Mesenchymal stem cell (in vitro differentiated cells and primary cell): ENCODE measurements at regions not wholly inside any gene's neighbourhood (a gene's known extent, or its start where the extent isn't known, plus 50 kb on each side); places are given as distances from the start of the nearest gene placed in this dataset.

Source experiments
- DNase-seq: peaks from one replicate; pipeline ENCODE4 v3.0.0-alpha.2; 2013
- H2AFZ ChIP-seq: one replicate; pipeline ENCODE4 v1.6.1; 2013; ENCODE audit warnings: low read depth, mild to moderate bottlenecking, control low read depth, inconsistent platforms, low read length, moderate library complexity
- H2AK5ac ChIP-seq: 2 replicates; pipeline ENCODE4 v1.6.1; 2013; ENCODE audit warnings: low read length, moderate library complexity, mild to moderate bottlenecking, inconsistent platforms; ENCODE audit not compliant: severe bottlenecking
- H2BK120ac ChIP-seq: one replicate; pipeline ENCODE4 v1.6.1; 2013; ENCODE audit warnings: low read depth, mild to moderate bottlenecking, inconsistent platforms, low read length, moderate library complexity
- H2BK12ac ChIP-seq, 2 experiments: one replicate each; pipeline ENCODE4 v1.6.1; 2013; ENCODE audit warnings: inconsistent platforms in 2 of 2, low read length in 2 of 2, mild to moderate bottlenecking in 2 of 2, moderate library complexity in 2 of 2, control low read depth in 1 of 2
- H2BK15ac ChIP-seq: one replicate; pipeline ENCODE4 v1.6.1; 2013; ENCODE audit warnings: mild to moderate bottlenecking, low read depth, inconsistent platforms; ENCODE audit not compliant: poor library complexity, severe bottlenecking
- H2BK5ac ChIP-seq: 2 replicates; pipeline ENCODE4 v1.6.1; 2013; ENCODE audit warnings: low read depth, mild to moderate bottlenecking, low read length, control low read depth, inconsistent platforms; ENCODE audit not compliant: poor library complexity, severe bottlenecking
- H3K14ac ChIP-seq, 2 experiments: one replicate each; pipeline ENCODE4 v1.6.1; 2013; ENCODE audit warnings: inconsistent platforms in 2 of 2, low read length in 2 of 2, control low read depth in 1 of 2, mild to moderate bottlenecking in 1 of 2, moderate library complexity in 1 of 2
- H3K18ac ChIP-seq, 2 experiments: one replicate each; pipeline ENCODE4 v1.6.1; 2013; ENCODE audit warnings: inconsistent platforms in 2 of 2, low read length in 2 of 2, control low read depth in 1 of 2, low read depth in 1 of 2, mild to moderate bottlenecking in 1 of 2
- H3K23ac ChIP-seq, 2 experiments: one replicate each; pipeline ENCODE4 v1.6.1; 2013; ENCODE audit warnings: inconsistent platforms in 2 of 2, low read length in 2 of 2, mild to moderate bottlenecking in 2 of 2, moderate library complexity in 2 of 2, control low read depth in 1 of 2
- H3K27ac ChIP-seq: 2 replicates; pipeline ENCODE4 v1.5.1; 2013; ENCODE audit warnings: mild to moderate bottlenecking, moderate library complexity, low read length, control low read depth, inconsistent platforms; ENCODE audit not compliant: poor library complexity, severe bottlenecking
- H3K27me3 ChIP-seq, 2 experiments: 2 replicates each; pipeline versions ENCODE4 v1.6.1 to v1.7.0; 2013; ENCODE audit warnings: low read length in 2 of 2, mild to moderate bottlenecking in 2 of 2, moderate library complexity in 2 of 2, control low read depth in 1 of 2, inconsistent platforms in 1 of 2; ENCODE audit not compliant: control insufficient read depth in 1 of 2, insufficient read depth in 1 of 2
- H3K36me3 ChIP-seq, 2 experiments: 2 replicates each; pipeline versions ENCODE4 v1.6.1 to v1.7.0; 2013; ENCODE audit warnings: low read length in 2 of 2, control low read depth in 1 of 2, inconsistent platforms in 1 of 2, low read depth in 1 of 2, mild to moderate bottlenecking in 1 of 2; ENCODE audit not compliant: insufficient read depth in 2 of 2, control insufficient read depth in 1 of 2
- H3K4ac ChIP-seq, 2 experiments: one replicate each; pipeline ENCODE4 v1.6.1; 2013; ENCODE audit warnings: inconsistent platforms in 2 of 2, low read length in 2 of 2, mild to moderate bottlenecking in 2 of 2, moderate library complexity in 2 of 2, control low read depth in 1 of 2, low read depth in 1 of 2
- H3K4me1 ChIP-seq: 2 replicates; pipeline ENCODE4 v1.6.1; 2013; ENCODE audit warnings: low read depth, low read length, control low read depth; ENCODE audit not compliant: control insufficient read depth, insufficient read depth
- H3K4me2 ChIP-seq: 2 replicates; pipeline ENCODE4 v1.6.1; 2013; ENCODE audit warnings: low read length, mild to moderate bottlenecking, inconsistent platforms; ENCODE audit not compliant: poor library complexity, severe bottlenecking
- H3K4me3 ChIP-seq, 2 experiments: 2 replicates each; pipeline versions ENCODE4 v1.5.1 to v1.7.0; 2013; ENCODE audit warnings: low read length in 2 of 2, mild to moderate bottlenecking in 2 of 2, control low read depth in 1 of 2, low read depth in 1 of 2; ENCODE audit not compliant: insufficient read depth in 1 of 2
- H3K79me1 ChIP-seq: replicated peaks from 2 replicates; pipeline ENCODE4 v1.6.1; 2013; ENCODE audit warnings: mild to moderate bottlenecking, control low read depth, low read length, inconsistent platforms; ENCODE audit not compliant: poor library complexity, severe bottlenecking
- H3K9ac ChIP-seq: 2 replicates; pipeline ENCODE4 v1.7.0; 2013; ENCODE audit warnings: mild to moderate bottlenecking, low read length, moderate library complexity
- H3K9me3 ChIP-seq: 2 replicates; pipeline ENCODE4 v1.7.0; 2013; ENCODE audit warnings: mild to moderate bottlenecking, low read length; ENCODE audit not compliant: control insufficient read depth
- H4K8ac ChIP-seq: one replicate; pipeline ENCODE4 v1.6.1; 2013; ENCODE audit warnings: inconsistent platforms, mild to moderate bottlenecking, low read length, moderate library complexity
- H4K91ac ChIP-seq: one replicate; pipeline ENCODE4 v1.6.1; 2013; ENCODE audit warnings: mild to moderate bottlenecking, low read length, inconsistent platforms
- WGBS: methylation state at CpG from one replicate; pipeline ENCODE4 v1.1.7; 2013; ENCODE audit warnings: mixed read lengths; 5-methylcytosine and 5-hydroxymethylcytosine counted together

- H3K27me3 ChIP-seq, result no peaks in the 10 kb centered on the region
- no peaks in the 10 kb centered on the region for H3K36me3 ChIP-seq
- no peak overlapping the region for H3K4ac ChIP-seq
- no peak overlapping the region for H3K27ac ChIP-seq
- H2BK15ac ChIP-seq, result no peak overlapping the region
- H2AK5ac ChIP-seq, result no peak overlapping the region
- H2BK5ac ChIP-seq, result no peak overlapping the region
- no peak overlapping the region for H2BK120ac ChIP-seq
- no peak overlapping the region for H2AFZ ChIP-seq
- no peak overlapping the region for H2BK12ac ChIP-seq
- no peak overlapping the region for H3K9ac ChIP-seq
- no peak overlapping the region for H3K4me3 ChIP-seq
- H3K4me2 ChIP-seq, result no peak overlapping the region
- 100% methylated on average over 2 of the region's 2 CpGs for WGBS
- no peaks in the 10 kb centered on the region for H3K79me1 ChIP-seq
- DNase-seq, result no peak
- no peak overlapping the region for H4K8ac ChIP-seq
- H3K14ac ChIP-seq, result no peak overlapping the region
- H3K9me3 ChIP-seq, result no peaks in the 10 kb centered on the region
- no peak overlapping the region for H4K91ac ChIP-seq
- no peak overlapping the region for H3K18ac ChIP-seq
- no peaks in the 10 kb centered on the region for H3K4me1 ChIP-seq
- H3K23ac ChIP-seq, result no peak overlapping the region
Measured at GRCh38 chr4:58953575-58953974, 1843.4 kb upstream of the IGFBP7 start.

- Histone ChIP-seq H3K27ac (no peak overlapping the region), H3K23ac (no peak overlapping the region), H3K4ac (no peak overlapping the region), H4K8ac (no peak overlapping the region), H3K4me3 (no peak overlapping the region), H4K91ac (no peak overlapping the region), H3K4me1 (no peaks in the 10 kb centered on the region), H3K79me1 (no peaks in the 10 kb centered on the region), H2BK5ac (no peak overlapping the region), H2BK15ac (no peak overlapping the region), H3K9me3 (no peaks in the 10 kb centered on the region), H3K4me2 (no peak overlapping the region), H2AK5ac (no peak overlapping the region), H2AFZ (no peak overlapping the region), H2BK120ac (no peak overlapping the region), H3K18ac (no peak overlapping the region), H3K27me3 (no peaks in the 10 kb centered on the region), H3K36me3 (no peaks in the 10 kb centered on the region), H2BK12ac (no peak overlapping the region), H3K14ac (no peak overlapping the region), H3K9ac (no peak overlapping the region)
- no peak for DNase-seq
- 90% methylated on average over 3 of the region's 4 CpGs for WGBS
Measured at GRCh38 chr4:58957711-58958110, 1847.5 kb upstream of the IGFBP7 start.

GRCh38 chr4:58961283-58961682, 1851.1 kb upstream of the IGFBP7 start:
- Histone ChIP-seq H3K9me3 (no peaks in the 10 kb centered on the region), H3K4me1 (no peaks in the 10 kb centered on the region), H2BK120ac (no peak overlapping the region), H3K4me3 (no peak overlapping the region), H2AFZ (no peak overlapping the region), H3K36me3 (no peaks in the 10 kb centered on the region), H3K14ac (no peak overlapping the region), H2BK12ac (no peak overlapping the region), H2BK15ac (no peak overlapping the region), H3K9ac (no peak overlapping the region), H3K23ac (no peak overlapping the region), H3K4ac (no peak overlapping the region), H4K91ac (no peak overlapping the region), H3K27ac (no peak overlapping the region), H3K79me1 (no peaks in the 10 kb centered on the region), H2BK5ac (no peak overlapping the region), H2AK5ac (no peak overlapping the region), H3K27me3 (no peaks in the 10 kb centered on the region), H3K18ac (no peak overlapping the region), H4K8ac (no peak overlapping the region), H3K4me2 (no peak overlapping the region)
- no CpG with 5 or more reads among the region's 2 CpGs for WGBS
- no peak for DNase-seq

GRCh38 chr4:58961925-58962324, 1851.7 kb upstream of the IGFBP7 start:
- Histone ChIP-seq H3K27ac (no peak overlapping the region), H3K4ac (no peak overlapping the region), H3K9me3 (no peaks in the 10 kb centered on the region), H3K79me1 (no peaks in the 10 kb centered on the region), H3K4me1 (no peaks in the 10 kb centered on the region), H4K8ac (no peak overlapping the region), H3K4me3 (no peak overlapping the region), H4K91ac (no peak overlapping the region), H2AK5ac (no peak overlapping the region), H2BK15ac (no peak overlapping the region), H3K18ac (no peak overlapping the region), H2BK5ac (no peak overlapping the region), H3K9ac (no peak overlapping the region), H3K4me2 (no peak overlapping the region), H3K14ac (no peak overlapping the region), H2AFZ (no peak overlapping the region), H3K23ac (no peak overlapping the region), H2BK12ac (no peak overlapping the region), H2BK120ac (no peak overlapping the region), H3K36me3 (no peaks in the 10 kb centered on the region), H3K27me3 (no peaks in the 10 kb centered on the region)
- 50% methylated on average over 2 of the region's 2 CpGs for WGBS
- DNase-seq, result no peak
